ENCODE measurements at regions not wholly inside any gene's neighbourhood (a gene's known extent, or its start where the extent isn't known, plus 50 kb on each side); places are given as distances from the start of the nearest gene placed in this dataset.

- Histone ChIP-seq H4K8ac (ENCODE audit: low read depth in 2 of 2, low read length in 2 of 2) (no peak overlapping the region), H3K36me3 (ENCODE audit: control insufficient read depth, insufficient read depth, low read length) (no peaks in the 10 kb centered on the region), H3K4me2 (ENCODE audit: low read depth, low read length) (no peak overlapping the region), H3K4me1 (ENCODE audit: control insufficient read depth, insufficient read depth, low read length) (no peaks in the 10 kb centered on the region), H3K79me1 (ENCODE audit: low read depth in 1 of 2, low read length in 2 of 2) (no peaks in the 10 kb centered on the region), H3K23ac (ENCODE audit: low read depth, low read length) (no peak overlapping the region), H3K9ac (ENCODE audit: low read depth, low read length) (no peak overlapping the region), H4K20me1 (ENCODE audit: insufficient read depth, low read length) (no peaks in the 10 kb centered on the region), H3K9me3 (ENCODE audit: control insufficient read depth, insufficient read depth, low read length) (peaks cover 7% of the 10 kb centered on the region), H2BK120ac (ENCODE audit: low read depth, low read length) (no peak overlapping the region), H2AK5ac (ENCODE audit: low read depth, low read length) (no peak overlapping the region), H3K4ac (ENCODE audit: low read depth, low read length) (no peak overlapping the region), H2BK20ac (ENCODE audit: low read depth, low read length) (no peak overlapping the region), H3K27me3 (ENCODE audit: control insufficient read depth, insufficient read depth, low read length) (no peaks in the 10 kb centered on the region), H2AFZ (replicated peaks; ENCODE audit: low read length, poor library complexity) (no peak overlapping the region), H3K9me1 (ENCODE audit: insufficient read depth, low read length) (no peaks in the 10 kb centered on the region), H2AK9ac (replicated peaks; ENCODE audit: low read depth, low read length, poor library complexity) (no peak overlapping the region), H2BK15ac (ENCODE audit: low read depth, low read length) (no peak overlapping the region), H4K5ac (ENCODE audit: low read depth, low read length) (no peak overlapping the region), H3K18ac (ENCODE audit: low read depth, low read length) (no peak overlapping the region), H3K14ac (replicated peaks; ENCODE audit: low read depth, low read length) (no peak overlapping the region), H2BK5ac (ENCODE audit: low read depth, low read length, poor library complexity, severe bottlenecking) (no peak overlapping the region), H3K4me3 (ENCODE audit: insufficient read depth, low read depth, low read length) (no peak overlapping the region), H4K91ac (ENCODE audit: insufficient read depth, low read depth, low read length) (no peak overlapping the region), H3K56ac (ENCODE audit: extremely low read depth, insufficient read depth, low read length) (no peak overlapping the region), H3K27ac (ENCODE audit: insufficient read depth, low read length) (no peak overlapping the region)
- no TSS peak for BruUV-seq (replicated peaks)
- dilution Hi-C loops (cut with HindIII; ENCODE audit: low sequenced_read_pairs, unreplicated experiment) (no loop called here), in situ Hi-C loops (cut with MboI; ENCODE audit: low sequenced_read_pairs) (no loop called here), intact Hi-C loops (cut with micrococcal nuclease) (no loop called here)
- POLR2A ChIA-PET (ENCODE audit: unreplicated experiment): no interaction called here
- ATAC-seq (ENCODE audit: low read depth) (no peak), DNase-seq (no peak)
- CTCF ChIA-PET: no interaction called here
- TF ChIP-seq RFX5 (IDR thresholded peaks at IDR 0.05; ENCODE audit: low read depth, low read length) (no peak), POLR2A (IDR thresholded peaks at IDR 0.05; ENCODE audit: low read depth, low read length) (no peak), SMC3 (IDR thresholded peaks at IDR 0.05; ENCODE audit: low read depth, low read length) (no peak), ELK1 (IDR thresholded peaks at IDR 0.05; ENCODE audit: borderline replicate concordance, low read depth, low read length) (no peak), MAFK (IDR thresholded peaks at IDR 0.05; ENCODE audit: low read depth, low read length) (no peak), RAD21 (IDR thresholded peaks at IDR 0.05; ENCODE audit: low read length) (no peak), FOS (IDR thresholded peaks at IDR 0.05; ENCODE audit: low read depth, low read length) (no peak), CTCF (conservative IDR thresholded peaks at IDR 0.05; ENCODE audit: low read depth, low read length) (no peak), CHD1 (IDR thresholded peaks at IDR 0.05; ENCODE audit: low read depth, low read length) (no peak), BHLHE40 (IDR thresholded peaks at IDR 0.05; ENCODE audit: low read depth, low read length) (no peak), NFE2L2 (IDR thresholded peaks at IDR 0.05; ENCODE audit: low read depth, low read length) (no peak), MAZ (IDR thresholded peaks at IDR 0.05; ENCODE audit: borderline replicate concordance, low read depth, low read length) (no peak), RCOR1 (IDR thresholded peaks at IDR 0.05; ENCODE audit: insufficient replicate concordance, low read length) (no peak), MXI1 (IDR thresholded peaks at IDR 0.05; ENCODE audit: borderline replicate concordance, low read depth, low read length) (no peak)
- TF ChIP-seq, protein P1, sequence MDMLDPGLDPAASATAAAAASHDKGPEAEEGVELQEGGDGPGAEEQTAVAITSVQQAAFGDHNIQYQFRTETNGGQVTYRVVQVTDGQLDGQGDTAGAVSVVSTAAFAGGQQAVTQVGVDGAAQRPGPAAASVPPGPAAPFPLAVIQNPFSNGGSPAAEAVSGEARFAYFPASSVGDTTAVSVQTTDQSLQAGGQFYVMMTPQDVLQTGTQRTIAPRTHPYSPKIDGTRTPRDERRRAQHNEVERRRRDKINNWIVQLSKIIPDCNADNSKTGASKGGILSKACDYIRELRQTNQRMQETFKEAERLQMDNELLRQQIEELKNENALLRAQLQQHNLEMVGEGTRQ (IDR thresholded peaks at IDR 0.05; ENCODE audit: low read depth, low read length): no peak
Observed at GRCh38 chr17:52451294-52451861, 292.9 kb upstream of the CA10 start.

All from IMR-90 (cell line).